ENCODE measurements at regions not wholly inside any gene's neighbourhood (a gene's known extent, or its start where the extent isn't known, plus 50 kb on each side); places are given as distances from the start of the nearest gene placed in this dataset.

DNA sequence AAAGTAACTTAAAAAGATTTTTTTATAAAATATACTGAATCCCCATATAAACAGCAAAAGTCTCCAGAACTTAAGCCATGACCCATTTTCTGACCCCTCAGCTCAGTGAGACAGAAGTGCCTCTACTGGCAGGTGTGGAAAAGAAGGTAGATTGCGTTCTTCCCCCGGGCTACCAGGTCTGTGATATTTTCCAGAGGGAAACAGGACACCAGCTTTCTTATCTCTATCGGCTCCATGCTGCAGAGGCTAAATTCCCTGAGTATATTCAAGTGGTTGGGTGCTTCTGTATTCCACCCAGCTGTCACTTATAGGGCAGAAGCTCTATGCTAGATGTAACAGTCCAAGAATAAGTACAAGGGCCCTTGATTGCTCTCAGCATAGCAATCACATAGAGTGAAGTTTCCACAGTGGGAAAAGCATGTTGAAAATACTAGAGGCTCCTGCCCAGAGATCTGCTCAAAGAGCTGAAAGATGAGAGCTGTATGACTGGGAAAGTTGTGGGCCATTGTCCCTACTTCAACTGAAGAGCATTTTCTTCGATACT, 687.3 kb downstream of the CDH11 start:
- no peak for ATAC-seq
- intact Hi-C loops (cut with DNase I), result no loop called here

DNA sequence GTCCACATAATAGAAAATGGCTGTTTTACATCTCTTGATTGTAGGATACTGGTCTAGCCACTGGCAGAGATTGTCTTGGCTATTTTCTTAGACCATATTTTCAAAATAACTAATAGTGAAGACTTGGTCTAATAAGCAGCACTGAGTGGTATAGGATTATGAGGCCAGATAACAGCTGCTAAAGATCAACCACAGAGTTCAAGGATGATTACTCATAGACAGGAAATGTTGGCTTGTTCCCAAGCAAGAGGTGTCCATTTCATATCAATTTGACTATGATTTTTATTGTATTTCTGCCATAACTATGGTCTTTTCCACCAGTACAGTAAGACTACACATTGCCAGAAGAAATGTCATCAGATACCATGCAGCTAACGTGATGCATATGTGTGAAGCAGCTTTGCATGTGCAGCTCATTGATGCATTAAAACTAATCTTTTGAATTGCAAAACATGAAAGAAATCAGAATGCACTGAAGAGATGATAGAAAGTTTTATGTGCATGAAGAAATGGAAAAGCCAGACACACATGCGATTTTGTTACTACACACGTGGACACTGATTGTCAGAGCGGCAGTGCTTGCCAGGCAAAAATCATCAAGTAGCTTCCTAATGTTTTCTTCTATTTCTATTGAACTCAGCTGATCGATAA, 693.3 kb downstream of the CDH11 start:
- H3K36me3 ChIP-seq, result no peaks in the 10 kb centered on the region
- H3K4me3 ChIP-seq, result no peak overlapping the region
- H3K27ac ChIP-seq, result no peak overlapping the region
- peaks cover 4% of the 10 kb centered on the region for H3K9me3 ChIP-seq
- ATAC-seq (no peak), DNase-seq (no peak)
- no peaks in the 10 kb centered on the region for H3K4me1 ChIP-seq
- intact Hi-C loops (cut with DNase I), result no loop called here
- H3K27me3 ChIP-seq, result no peaks in the 10 kb centered on the region
- TF ChIP-seq, protein P1, sequence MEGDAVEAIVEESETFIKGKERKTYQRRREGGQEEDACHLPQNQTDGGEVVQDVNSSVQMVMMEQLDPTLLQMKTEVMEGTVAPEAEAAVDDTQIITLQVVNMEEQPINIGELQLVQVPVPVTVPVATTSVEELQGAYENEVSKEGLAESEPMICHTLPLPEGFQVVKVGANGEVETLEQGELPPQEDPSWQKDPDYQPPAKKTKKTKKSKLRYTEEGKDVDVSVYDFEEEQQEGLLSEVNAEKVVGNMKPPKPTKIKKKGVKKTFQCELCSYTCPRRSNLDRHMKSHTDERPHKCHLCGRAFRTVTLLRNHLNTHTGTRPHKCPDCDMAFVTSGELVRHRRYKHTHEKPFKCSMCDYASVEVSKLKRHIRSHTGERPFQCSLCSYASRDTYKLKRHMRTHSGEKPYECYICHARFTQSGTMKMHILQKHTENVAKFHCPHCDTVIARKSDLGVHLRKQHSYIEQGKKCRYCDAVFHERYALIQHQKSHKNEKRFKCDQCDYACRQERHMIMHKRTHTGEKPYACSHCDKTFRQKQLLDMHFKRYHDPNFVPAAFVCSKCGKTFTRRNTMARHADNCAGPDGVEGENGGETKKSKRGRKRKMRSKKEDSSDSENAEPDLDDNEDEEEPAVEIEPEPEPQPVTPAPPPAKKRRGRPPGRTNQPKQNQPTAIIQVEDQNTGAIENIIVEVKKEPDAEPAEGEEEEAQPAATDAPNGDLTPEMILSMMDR (IDR thresholded peaks at IDR 0.05), result no peak

More for the DNA sequence above, 687.3 kb downstream of the CDH11 start:
- Histone ChIP-seq H3K4me1 (no peaks in the 10 kb centered on the region), H3K9me3 (peaks cover 4% of the 10 kb centered on the region), H3K36me3 (no peaks in the 10 kb centered on the region), H3K27me3 (no peaks in the 10 kb centered on the region), H3K4me3 (no peak overlapping the region), H3K27ac (no peak overlapping the region)
- no peak for DNase-seq
- TF ChIP-seq, protein P1 (IDR thresholded peaks at IDR 0.05), result no peak

DNA sequence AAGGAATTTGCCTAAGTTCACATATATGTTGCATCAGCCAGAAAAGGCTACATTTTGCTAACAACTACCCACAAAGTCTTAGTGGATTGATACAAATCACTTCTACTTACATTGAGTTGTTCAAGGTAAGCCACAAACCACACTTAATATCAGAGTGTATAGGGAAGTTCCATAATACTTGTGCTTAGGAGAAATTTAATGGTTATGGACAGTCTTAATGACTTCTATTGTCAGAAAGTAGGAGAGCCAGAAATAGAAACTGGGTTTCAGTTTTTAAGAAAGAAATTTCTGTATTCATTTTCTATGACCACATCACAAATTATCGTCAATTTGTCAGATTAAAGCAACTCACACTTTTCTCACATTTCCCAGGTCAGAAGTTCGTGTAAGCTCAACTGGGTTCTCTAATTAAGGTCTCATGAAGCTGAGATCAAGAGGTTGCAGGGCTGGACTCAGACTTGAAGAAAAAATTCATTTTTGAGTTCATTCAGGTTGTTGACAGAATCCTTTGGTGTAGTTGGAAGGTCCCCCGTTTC, 695.7 kb downstream of the CDH11 start:
- no peaks in the 10 kb centered on the region for H3K4me1 ChIP-seq
- no peak overlapping the region for H3K4me3 ChIP-seq
- no peaks in the 10 kb centered on the region for H3K36me3 ChIP-seq
- TF ChIP-seq, protein P1 (IDR thresholded peaks at IDR 0.05), result no peak
- intact Hi-C loops (cut with DNase I), result no loop called here
- DNase-seq (no peak), ATAC-seq (no peak)
- H3K27me3 ChIP-seq, result no peaks in the 10 kb centered on the region
- H3K27ac ChIP-seq, result no peak overlapping the region
- H3K9me3 ChIP-seq, result no peaks in the 10 kb centered on the region

DNA sequence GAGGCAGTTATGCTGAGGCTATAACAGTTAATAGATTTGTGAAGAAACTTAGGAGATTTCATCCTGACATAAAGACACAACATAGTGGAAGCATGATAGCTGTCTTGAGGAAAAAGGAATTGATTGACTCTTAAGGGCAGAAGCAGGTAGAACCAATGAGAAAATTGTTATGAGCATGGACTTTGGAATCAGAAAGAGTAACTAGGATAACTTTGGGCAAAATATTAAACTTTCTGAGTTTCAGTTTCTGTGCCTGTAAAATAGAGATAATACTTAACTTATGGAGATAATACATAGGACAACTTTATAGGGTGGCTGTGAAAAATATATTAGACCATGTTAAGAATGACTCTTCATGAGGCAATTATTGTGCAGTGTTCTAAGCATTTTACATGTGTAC, 696.5 kb downstream of the CDH11 start:
- TF ChIP-seq, protein P1 (IDR thresholded peaks at IDR 0.05), result no peak
- DNase-seq (no peak), ATAC-seq (no peak)
- intact Hi-C loops (cut with DNase I), result no loop called here
- H3K27ac ChIP-seq, result no peak overlapping the region
- no peaks in the 10 kb centered on the region for H3K36me3 ChIP-seq
- no peaks in the 10 kb centered on the region for H3K9me3 ChIP-seq
- H3K4me1 ChIP-seq, result no peaks in the 10 kb centered on the region
- H3K4me3 ChIP-seq, result no peak overlapping the region
- no peaks in the 10 kb centered on the region for H3K27me3 ChIP-seq

DNA sequence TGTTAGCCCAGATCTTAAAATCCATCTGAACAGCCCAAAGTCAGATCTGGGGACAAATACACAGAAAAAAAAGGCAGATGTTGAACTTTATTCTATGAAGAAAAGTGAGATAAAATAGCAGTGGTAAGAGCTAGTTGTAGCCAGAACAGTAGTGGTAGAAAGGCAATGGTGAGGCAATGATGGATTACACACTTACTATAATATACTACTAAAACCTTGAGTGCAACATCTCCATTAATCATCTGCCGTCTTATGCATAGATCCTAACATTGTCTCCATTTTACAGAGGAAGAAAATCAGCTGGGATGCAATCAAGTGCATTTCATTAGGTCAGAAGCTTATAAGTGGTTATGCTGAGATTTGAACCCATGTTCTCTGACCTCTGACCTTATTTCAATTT, 699.6 kb downstream of the CDH11 start:
- ATAC-seq, result no peak

More for the DNA sequence above, 699.6 kb downstream of the CDH11 start:
- H3K4me3 ChIP-seq, result no peak overlapping the region
- no peaks in the 10 kb centered on the region for H3K36me3 ChIP-seq
- no peaks in the 10 kb centered on the region for H3K27me3 ChIP-seq
- no peak for DNase-seq
- H3K9me3 ChIP-seq, result no peaks in the 10 kb centered on the region
- H3K4me1 ChIP-seq, result no peaks in the 10 kb centered on the region
- intact Hi-C loops (cut with DNase I), result no loop called here
- no peak overlapping the region for H3K27ac ChIP-seq
- TF ChIP-seq, protein P1 (IDR thresholded peaks at IDR 0.05), result no peak

Data from upper lobe of right lung (tissue), 1 donor.